DOHH2 (cell line): ENCODE measurements at regions not wholly inside any gene's neighbourhood (a gene's known extent, or its start where the extent isn't known, plus 50 kb on each side); places are given as distances from the start of the nearest gene placed in this dataset.

Experiments
- EZH2phosphoT487 ChIP-seq: fragments of 200-600 bp; sonication (generic); IDR thresholded peaks from 2 replicates; pipeline ENCODE4 v1.6.1; 2017; ENCODE audit warnings: borderline replicate concordance, mild to moderate bottlenecking, antibody characterized with exemption, low read length, moderate library complexity, mixed read lengths
- TF ChIP-seq, protein P1 (sequence below): fragments of 200-600 bp; sonication (generic); IDR thresholded peaks from one replicate; pipeline ENCODE4 v1.5.1; 2014; ENCODE audit warnings: antibody characterized with exemption, mild to moderate bottlenecking, low read depth, low read length; ENCODE audit not compliant: poor library complexity, severe bottlenecking

DNA sequence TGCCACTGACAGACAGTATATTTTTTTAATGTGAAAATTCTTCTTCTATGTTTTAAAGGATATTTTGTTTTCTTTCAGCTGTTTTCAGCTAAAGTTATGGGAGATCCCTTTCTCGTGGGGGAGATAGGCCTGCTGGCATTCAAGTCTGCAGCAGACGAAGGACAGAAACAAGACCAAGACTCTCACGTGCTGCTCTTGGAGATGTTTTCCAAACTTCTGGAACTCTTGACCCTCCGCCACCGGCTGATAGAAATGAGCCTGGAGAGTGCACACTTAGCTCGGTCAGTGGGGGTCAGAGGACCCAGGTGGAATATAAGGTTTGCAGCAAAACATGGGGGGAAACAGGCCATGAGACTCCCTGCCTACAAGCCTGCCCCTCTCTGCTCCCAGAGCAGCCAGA lies 120.5 kb downstream of the CD164 start:
- TF ChIP-seq, protein P1, sequence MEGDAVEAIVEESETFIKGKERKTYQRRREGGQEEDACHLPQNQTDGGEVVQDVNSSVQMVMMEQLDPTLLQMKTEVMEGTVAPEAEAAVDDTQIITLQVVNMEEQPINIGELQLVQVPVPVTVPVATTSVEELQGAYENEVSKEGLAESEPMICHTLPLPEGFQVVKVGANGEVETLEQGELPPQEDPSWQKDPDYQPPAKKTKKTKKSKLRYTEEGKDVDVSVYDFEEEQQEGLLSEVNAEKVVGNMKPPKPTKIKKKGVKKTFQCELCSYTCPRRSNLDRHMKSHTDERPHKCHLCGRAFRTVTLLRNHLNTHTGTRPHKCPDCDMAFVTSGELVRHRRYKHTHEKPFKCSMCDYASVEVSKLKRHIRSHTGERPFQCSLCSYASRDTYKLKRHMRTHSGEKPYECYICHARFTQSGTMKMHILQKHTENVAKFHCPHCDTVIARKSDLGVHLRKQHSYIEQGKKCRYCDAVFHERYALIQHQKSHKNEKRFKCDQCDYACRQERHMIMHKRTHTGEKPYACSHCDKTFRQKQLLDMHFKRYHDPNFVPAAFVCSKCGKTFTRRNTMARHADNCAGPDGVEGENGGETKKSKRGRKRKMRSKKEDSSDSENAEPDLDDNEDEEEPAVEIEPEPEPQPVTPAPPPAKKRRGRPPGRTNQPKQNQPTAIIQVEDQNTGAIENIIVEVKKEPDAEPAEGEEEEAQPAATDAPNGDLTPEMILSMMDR: no peak
- no peak for TF ChIP-seq EZH2phosphoT487
